ENCODE measurements at regions not wholly inside any gene's neighbourhood (a gene's known extent, or its start where the extent isn't known, plus 50 kb on each side); places are given as distances from the start of the nearest gene placed in this dataset.
"Not testable (repeated sequence)": the region's sequence is repeated elsewhere in the genome, so short reads cannot be mapped to it uniquely, and the experiment has no call there.

DNA sequence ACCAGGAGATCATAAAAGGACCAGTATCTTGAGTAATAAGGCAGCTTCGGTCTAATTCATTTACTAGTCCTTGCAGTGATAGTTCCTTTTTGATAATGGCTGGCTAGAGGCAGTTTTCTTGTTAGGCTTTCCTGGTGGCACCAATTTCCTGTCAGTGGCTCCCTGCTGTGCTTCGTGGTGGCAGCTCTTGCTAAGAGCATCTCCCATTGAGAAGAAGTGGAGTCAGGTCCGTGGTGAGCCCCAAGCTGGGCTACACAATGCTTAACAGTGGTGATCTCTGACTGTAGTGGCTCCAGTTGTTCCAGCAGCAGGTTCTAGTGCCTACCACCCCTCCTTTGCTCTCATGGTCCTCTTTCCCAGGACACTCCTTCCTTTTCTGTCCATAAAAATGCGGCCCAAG lies 111.2 kb downstream of the RAP2B start:
- Mint-ChIP-seq H3K9me3 (no peaks in the 10 kb centered on the region), H3K4me1 (peaks cover 9% of the 10 kb centered on the region), H3K27me3 (ENCODE audit: low read depth) (no peaks in the 10 kb centered on the region), H3K4me3 (no peak overlapping the region), H3K36me3 (no peaks in the 10 kb centered on the region), H3K27ac (no peak overlapping the region)
- TF ChIP-seq CTCF (IDR thresholded peaks at IDR 0.05; ENCODE audit: unreplicated experiment) = no peak
- DNase-seq (ENCODE audit: low spot score in 2 of 2, unreplicated experiment in 2 of 2) = no peak

- TF ChIP-seq CTCF (IDR thresholded peaks at IDR 0.05; ENCODE audit: unreplicated experiment) = no peak
- no peak overlapping the region for H3K4me3 Mint-ChIP-seq
- H3K36me3 Mint-ChIP-seq = no peaks in the 10 kb centered on the region
- DNase-seq (ENCODE audit: low spot score in 2 of 2, unreplicated experiment in 2 of 2) = no peak
- H3K27ac Mint-ChIP-seq = no peak overlapping the region
- no peaks in the 10 kb centered on the region for H3K27me3 Mint-ChIP-seq (ENCODE audit: low read depth)
- no peaks in the 10 kb centered on the region for H3K9me3 Mint-ChIP-seq
- H3K4me1 Mint-ChIP-seq = peaks cover 9% of the 10 kb centered on the region
Measured at GRCh38 chr3:153273767-153274435, 111.9 kb downstream of the RAP2B start.

DNA sequence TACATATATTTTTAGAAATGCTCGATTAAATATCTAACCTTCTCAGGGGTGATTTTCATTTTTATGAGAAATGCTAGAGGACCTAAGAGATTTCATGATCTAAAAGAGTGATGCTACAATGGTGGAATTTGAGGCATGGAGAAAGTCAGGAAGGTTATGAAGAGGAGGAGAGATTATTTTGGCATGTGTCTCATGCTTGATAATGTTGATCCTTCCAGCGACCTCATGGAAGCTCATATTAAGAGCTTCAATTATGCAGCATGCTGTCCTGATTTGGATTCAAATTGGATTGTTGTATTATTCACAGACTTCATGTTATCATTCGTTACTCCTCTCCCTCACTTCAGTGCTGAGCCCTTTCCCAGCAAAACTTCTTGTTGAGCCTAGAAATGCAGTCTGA lies 112.5 kb downstream of the RAP2B start:
- Mint-ChIP-seq H3K9me3 (no peaks in the 10 kb centered on the region), H3K4me3 (no peak overlapping the region), H3K27ac (no peak overlapping the region), H3K4me1 (peaks cover 9% of the 10 kb centered on the region), H3K27me3 (ENCODE audit: low read depth) (no peaks in the 10 kb centered on the region), H3K36me3 (no peaks in the 10 kb centered on the region)
- TF ChIP-seq CTCF (IDR thresholded peaks at IDR 0.05; ENCODE audit: unreplicated experiment) = no peak
- DNase-seq (ENCODE audit: low spot score in 2 of 2, unreplicated experiment in 2 of 2) = no peak

GRCh38 chr3:153275514-153275913 lies 113.5 kb downstream of the RAP2B start:
- no peak for DNase-seq (ENCODE audit: low spot score in 2 of 2, unreplicated experiment in 2 of 2)
- Mint-ChIP-seq H3K4me1 (peaks cover 9% of the 10 kb centered on the region), H3K27ac (no peak overlapping the region), H3K36me3 (no peaks in the 10 kb centered on the region), H3K9me3 (no peaks in the 10 kb centered on the region), H3K4me3 (no peak overlapping the region), H3K27me3 (ENCODE audit: low read depth) (no peaks in the 10 kb centered on the region)
- TF ChIP-seq CTCF (IDR thresholded peaks at IDR 0.05; ENCODE audit: unreplicated experiment) = no peak

DNA sequence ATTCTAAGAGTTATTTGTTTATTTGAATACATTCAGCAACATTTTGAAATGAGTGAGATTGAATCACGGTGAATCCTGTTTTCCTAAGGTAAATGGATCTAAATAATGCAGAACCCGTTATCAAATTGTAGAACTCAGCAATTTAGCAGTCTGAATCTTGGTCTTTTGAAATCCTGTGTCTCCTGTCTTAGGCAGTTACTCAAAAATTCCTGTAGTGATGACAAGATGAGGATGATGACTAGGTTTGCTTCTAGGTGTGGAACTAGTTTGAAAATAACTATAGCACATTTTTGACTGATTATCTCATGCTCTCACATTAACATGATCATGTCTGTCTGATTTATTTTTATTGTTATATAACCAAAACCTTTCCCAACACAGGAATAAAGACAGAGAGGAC lies 115.0 kb downstream of the RAP2B start:
- no peak for TF ChIP-seq CTCF (IDR thresholded peaks at IDR 0.05; ENCODE audit: unreplicated experiment)

DNA sequence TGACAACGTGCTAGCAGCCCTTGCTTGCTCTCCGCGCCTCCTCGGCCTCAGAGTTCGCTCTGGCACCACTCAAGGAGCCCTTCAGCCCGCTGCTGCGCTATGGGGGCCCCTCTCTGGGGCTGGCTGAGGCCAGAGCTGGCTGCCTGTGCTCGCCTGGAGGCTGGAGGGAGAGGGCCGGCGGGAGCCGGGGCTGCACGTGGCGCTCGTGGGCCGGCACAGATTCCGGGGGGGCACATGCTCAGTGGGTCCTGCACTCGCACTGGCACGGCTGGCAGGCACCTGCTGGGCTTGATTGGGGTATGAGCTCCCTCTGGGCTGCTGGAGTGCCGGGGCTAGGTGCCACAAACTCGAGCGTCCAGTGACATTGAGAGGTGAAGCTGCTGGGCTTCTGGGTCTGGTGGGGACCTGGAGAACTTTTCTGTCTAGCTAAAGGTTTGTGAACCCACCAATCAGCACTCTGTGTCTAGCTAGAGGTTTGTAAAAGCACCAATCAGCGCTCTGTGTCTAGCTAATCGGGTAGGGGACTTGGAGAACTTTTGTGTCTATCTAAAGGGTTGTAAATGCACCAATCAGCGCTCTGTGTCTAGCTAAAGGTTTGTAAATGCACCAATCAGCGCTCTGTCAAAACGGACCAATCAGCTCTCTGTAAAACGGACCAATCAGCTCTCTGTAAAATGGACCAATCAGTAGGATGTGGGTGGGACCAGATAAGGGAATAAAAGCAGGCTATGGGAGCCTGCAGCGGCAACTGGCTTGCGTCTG lies 119.4 kb downstream of the RAP2B start:
- not testable (repeated sequence) for H3K4me3 Mint-ChIP-seq; DNase-seq (ENCODE audit: low spot score in 2 of 2, unreplicated experiment in 2 of 2); H3K27me3 Mint-ChIP-seq (ENCODE audit: low read depth); H3K36me3 Mint-ChIP-seq; H3K27ac Mint-ChIP-seq; H3K9me3 Mint-ChIP-seq
- peaks cover 15% of the 10 kb centered on the region for H3K4me1 Mint-ChIP-seq

More for the DNA sequence above, 115.0 kb downstream of the RAP2B start:
- Mint-ChIP-seq H3K4me1 (peaks cover 9% of the 10 kb centered on the region), H3K27me3 (ENCODE audit: low read depth) (no peaks in the 10 kb centered on the region), H3K36me3 (no peaks in the 10 kb centered on the region), H3K27ac (no peak overlapping the region), H3K4me3 (no peak overlapping the region), H3K9me3 (peaks cover 4% of the 10 kb centered on the region)
- DNase-seq (ENCODE audit: low spot score in 2 of 2, unreplicated experiment in 2 of 2) = no peak
